ENCODE measurements at regions not wholly inside any gene's neighbourhood (a gene's known extent, or its start where the extent isn't known, plus 50 kb on each side); places are given as distances from the start of the nearest gene placed in this dataset.

- H3K4me3 ChIP-seq: no peak overlapping the region
These were observed 355.7 kb upstream of the NOCT start for GRCh38 chr4:138659812-138660316.

GRCh38 chr4:138659037-138659811 lies 356.4 kb upstream of the NOCT start:
- H3K4me3 ChIP-seq: no peak overlapping the region

More at GRCh38 chr4:138659812-138660316, 355.7 kb upstream of the NOCT start:
- H3K9ac ChIP-seq: no peak overlapping the region
- H3K36me3 ChIP-seq: no peaks in the 10 kb centered on the region
- no peaks in the 10 kb centered on the region for H4K20me1 ChIP-seq
- peaks cover 10 to 22% (median 15%) of the 10 kb centered on the region in 10 experiments for H3K4me1 ChIP-seq
- H3K4me2 ChIP-seq: no peak overlapping the region
- no peaks in the 10 kb centered on the region; a peak in 1 of 22 replicates for H3K9me3 ChIP-seq (replicated peaks in 1 of 11)
- H3K27ac ChIP-seq: no peak overlapping the region
- H3K27me3 ChIP-seq: no peaks in the 10 kb centered on the region
- TF ChIP-seq Cebpa-rat (IDR thresholded peaks at IDR 0.05): no peak

GRCh38 chr4:138658518-138658917 lies 357.1 kb upstream of the NOCT start:
- no peaks in the 10 kb centered on the region for H4K20me1 ChIP-seq
- H3K9ac ChIP-seq: no peak overlapping the region
- H3K27ac ChIP-seq: no peak overlapping the region
- no peaks in the 10 kb centered on the region for H3K9me3 ChIP-seq (replicated peaks in 1 of 11)
- H3K4me3 ChIP-seq: no peak overlapping the region
- no peaks in the 10 kb centered on the region for H3K27me3 ChIP-seq
- H3K4me2 ChIP-seq: no peak overlapping the region
- TF ChIP-seq Cebpa-rat (IDR thresholded peaks at IDR 0.05): no peak
- H3K4me1 ChIP-seq: peaks cover 2 to 10% (median 6%) of the 10 kb centered on the region in 10 experiments; a peak in 19 of 20 replicates
- H3K36me3 ChIP-seq: no peaks in the 10 kb centered on the region

More at GRCh38 chr4:138659037-138659811, 356.4 kb upstream of the NOCT start:
- no peaks in the 10 kb centered on the region for H4K20me1 ChIP-seq
- no peaks in the 10 kb centered on the region for H3K27me3 ChIP-seq
- no peak overlapping the region for H3K4me2 ChIP-seq
- no peaks in the 10 kb centered on the region for H3K36me3 ChIP-seq
- no peak for TF ChIP-seq Cebpa-rat (IDR thresholded peaks at IDR 0.05)
- H3K9me3 ChIP-seq (replicated peaks in 1 of 11): no peaks in the 10 kb centered on the region
- H3K27ac ChIP-seq: no peak overlapping the region
- peaks cover 9 to 17% (median 13%) of the 10 kb centered on the region in 10 experiments for H3K4me1 ChIP-seq
- no peak overlapping the region for H3K9ac ChIP-seq

GRCh38 chr4:138656990-138657389 lies 358.6 kb upstream of the NOCT start:
- no peak overlapping the region for H3K27ac ChIP-seq
- no peaks in the 10 kb centered on the region for H4K20me1 ChIP-seq

GRCh38 chr4:138655985-138656384 lies 359.6 kb upstream of the NOCT start:
- no peak for TF ChIP-seq Cebpa-rat (IDR thresholded peaks at IDR 0.05)
- no peaks in the 10 kb centered on the region for H3K36me3 ChIP-seq

More at GRCh38 chr4:138656990-138657389, 358.6 kb upstream of the NOCT start:
- no peak overlapping the region for H3K9ac ChIP-seq
- no peak for TF ChIP-seq Cebpa-rat (IDR thresholded peaks at IDR 0.05)
- H3K27me3 ChIP-seq: no peaks in the 10 kb centered on the region
- no peaks in the 10 kb centered on the region for H3K36me3 ChIP-seq
- peaks cover 0 to 4% (median 0%) of the 10 kb centered on the region in 10 experiments; a peak in 1 of 20 replicates for H3K4me1 ChIP-seq
- no peak overlapping the region for H3K4me2 ChIP-seq
- H3K9me3 ChIP-seq (replicated peaks in 1 of 11): peaks cover 0 to 11% (median 5%) of the 10 kb centered on the region in 11 experiments; a peak in 17 of 22 replicates
- no peak overlapping the region for H3K4me3 ChIP-seq

GRCh38 chr4:138655286-138655685 lies 360.3 kb upstream of the NOCT start:
- H3K27me3 ChIP-seq: no peaks in the 10 kb centered on the region
- no peak overlapping the region for H3K4me3 ChIP-seq
- H3K36me3 ChIP-seq: no peaks in the 10 kb centered on the region
- H4K20me1 ChIP-seq: no peaks in the 10 kb centered on the region
- peaks cover 0 to 12% (median 9%) of the 10 kb centered on the region in 10 experiments; a peak in 9 of 20 replicates for H3K4me1 ChIP-seq
- no peak for TF ChIP-seq Cebpa-rat (IDR thresholded peaks at IDR 0.05)
- peaks cover 0 to 13% (median 8%) of the 10 kb centered on the region in 11 experiments; a peak in 17 of 22 replicates for H3K9me3 ChIP-seq (replicated peaks in 1 of 11)
- H3K9ac ChIP-seq: no peak overlapping the region
- no peak overlapping the region for H3K4me2 ChIP-seq
- no peak overlapping the region for H3K27ac ChIP-seq

More at GRCh38 chr4:138655985-138656384, 359.6 kb upstream of the NOCT start:
- no peaks in the 10 kb centered on the region for H4K20me1 ChIP-seq
- peaks cover 0 to 5% (median 4%) of the 10 kb centered on the region in 10 experiments; a peak in 9 of 20 replicates for H3K4me1 ChIP-seq
- no peak overlapping the region for H3K4me2 ChIP-seq
- no peaks in the 10 kb centered on the region for H3K27me3 ChIP-seq
- H3K9ac ChIP-seq: no peak overlapping the region
- peaks cover 0 to 13% (median 8%) of the 10 kb centered on the region in 11 experiments; a peak in 17 of 22 replicates for H3K9me3 ChIP-seq (replicated peaks in 1 of 11)
- no peak overlapping the region for H3K27ac ChIP-seq
- no peak overlapping the region for H3K4me3 ChIP-seq

DNA sequence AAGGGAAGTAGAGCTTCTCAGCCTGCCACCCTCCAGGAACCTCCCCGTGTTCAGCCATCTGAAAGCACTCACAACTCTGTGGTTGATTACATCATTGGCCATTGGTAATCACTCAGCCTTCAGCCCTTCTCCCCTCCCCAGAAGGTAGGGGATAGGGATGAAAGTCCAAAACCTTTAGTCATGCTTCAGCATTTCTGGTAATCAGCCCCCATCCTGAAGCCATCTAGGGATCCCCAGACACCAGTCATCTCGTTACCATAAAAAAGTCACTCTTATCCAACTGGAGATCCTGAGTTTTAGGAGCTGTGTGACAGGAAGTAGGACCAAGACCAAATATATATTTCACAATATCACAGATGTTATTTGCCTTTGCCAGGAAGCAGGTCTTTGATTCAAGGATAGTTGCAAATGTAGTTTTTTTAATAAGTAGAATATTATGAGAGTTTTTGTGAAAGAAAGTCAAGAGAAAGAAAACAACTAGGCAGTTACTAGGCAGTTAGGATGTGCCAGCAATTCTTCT lies 364.6 kb upstream of the NOCT start:
- peak overlapping the region in 7 of 11 experiments; percentile 3 to 61 (median 44); a peak in 10 of 22 replicates for H3K27ac ChIP-seq

GRCh38 chr4:138650495-138650894 lies 365.1 kb upstream of the NOCT start:
- peak overlapping the region in 7 of 11 experiments; percentile 11 to 37 (median 28); a peak in 4 of 22 replicates for H3K4me2 ChIP-seq
- H3K4me1 ChIP-seq: peaks cover 0 to 16% (median 10%) of the 10 kb centered on the region in 10 experiments; a peak in 10 of 20 replicates
- TF ChIP-seq Cebpa-rat (IDR thresholded peaks at IDR 0.05): no peak

More for the DNA sequence above, 364.6 kb upstream of the NOCT start:
- TF ChIP-seq Cebpa-rat (IDR thresholded peaks at IDR 0.05): peak in 6 of 11 experiments; percentile 10 to 56 (median 30); a peak in 6 of 22 replicates
- Histone ChIP-seq H3K36me3 (no peaks in the 10 kb centered on the region), H3K9ac (0 out of 22 replicates have a peak overlapping the region, but pooled peaks of 1 of the 11 experiments have one; percentile 0), H3K4me1 (peaks cover 0 to 16% (median 10%) of the 10 kb centered on the region in 10 experiments; a peak in 10 of 20 replicates), H3K27me3 (no peaks in the 10 kb centered on the region), H4K20me1 (no peaks in the 10 kb centered on the region), H3K4me3 (no peak overlapping the region), H3K9me3 (replicated peaks in 1 of 11) (peaks cover 0 to 13% (median 8%) of the 10 kb centered on the region in 11 experiments; a peak in 17 of 22 replicates), H3K4me2 (peak overlapping the region in 8 of 11 experiments; percentile 11 to 37 (median 30); a peak in 13 of 22 replicates)

DNA sequence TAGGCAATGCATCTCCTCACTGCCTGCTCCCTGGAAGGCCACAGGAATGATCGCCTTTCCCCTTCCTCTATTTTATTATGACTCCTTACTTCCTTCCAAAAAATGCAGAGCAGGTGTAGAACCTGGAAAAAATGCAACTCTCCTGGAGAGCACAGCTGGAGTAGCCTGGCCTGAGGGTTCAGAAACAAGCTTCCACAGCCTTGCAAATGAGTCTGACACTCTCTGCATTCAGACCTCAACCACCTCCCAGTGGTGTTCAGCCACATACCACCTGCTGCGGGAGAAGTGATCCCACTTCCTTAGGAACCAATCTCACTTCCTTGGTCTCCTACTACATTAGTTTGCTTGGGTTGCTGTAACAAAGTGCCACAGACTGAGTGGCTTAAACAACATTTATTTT lies 368.1 kb upstream of the NOCT start:
- no peak for TF ChIP-seq Cebpa-rat (IDR thresholded peaks at IDR 0.05)
- H3K4me2 ChIP-seq: peak overlapping the region in 3 of 11 experiments; percentile 7 to 39 (median 33); a peak in 5 of 22 replicates
- H3K4me3 ChIP-seq: no peak overlapping the region
- H3K9ac ChIP-seq: no peak overlapping the region
- H3K9me3 ChIP-seq (replicated peaks in 1 of 11): peaks cover 0 to 11% (median 6%) of the 10 kb centered on the region in 11 experiments; a peak in 17 of 22 replicates
- no peak overlapping the region for H3K27ac ChIP-seq
- no peaks in the 10 kb centered on the region for H3K36me3 ChIP-seq
- H3K27me3 ChIP-seq: no peaks in the 10 kb centered on the region
- H4K20me1 ChIP-seq: no peaks in the 10 kb centered on the region
- peaks cover 0 to 16% (median 10%) of the 10 kb centered on the region in 10 experiments; a peak in 10 of 20 replicates for H3K4me1 ChIP-seq

More at GRCh38 chr4:138650495-138650894, 365.1 kb upstream of the NOCT start:
- Histone ChIP-seq H3K27me3 (no peaks in the 10 kb centered on the region), H4K20me1 (no peaks in the 10 kb centered on the region), H3K9ac (no peak overlapping the region), H3K4me3 (no peak overlapping the region), H3K36me3 (no peaks in the 10 kb centered on the region), H3K9me3 (replicated peaks in 1 of 11) (peaks cover 0 to 13% (median 8%) of the 10 kb centered on the region in 11 experiments; a peak in 17 of 22 replicates), H3K27ac (peak overlapping the region in 3 of 11 experiments; percentile 1 to 53 (median 3); a peak in 1 of 22 replicates)
